Neutrophil (primary cell): ENCODE measurements at regions not wholly inside any gene's neighbourhood (a gene's known extent, or its start where the extent isn't known, plus 50 kb on each side); places are given as distances from the start of the nearest gene placed in this dataset.

Experiments used
- H3K27ac ChIP-seq: fragments of 200-600 bp; sonication (generic); 2 replicates; pipeline ENCODE4 v1.5.1; 2016; ENCODE audit warnings: mild to moderate bottlenecking, moderate library complexity
- H3K27me3 ChIP-seq: fragments of 200-600 bp; sonication (generic); 2 replicates; pipeline ENCODE4 v1.6.0; 2016; ENCODE audit warnings: mild to moderate bottlenecking
- H3K36me3 ChIP-seq: fragments of 200-600 bp; sonication (generic); 2 replicates; pipeline ENCODE4 v1.5.1; 2017
- H3K4me1 ChIP-seq, 2 experiments: fragments of 200-600 bp in 1 of 2; sonication (generic) in 1 of 2; 1 replicate in 1 of 2; 2 replicates in 1 of 2; pipeline versions ENCODE4 v1.5.1 to v1.6.1; 2013 to 2016; ENCODE audit warnings: low read depth in 1 of 2, low read length in 1 of 2, mild to moderate bottlenecking in 1 of 2, moderate library complexity in 1 of 2; ENCODE audit not compliant: control insufficient read depth in 1 of 2, insufficient read depth in 1 of 2
- H3K4me3 ChIP-seq, 2 experiments: fragments of 200-600 bp in 1 of 2; sonication (generic) in 1 of 2; 1 replicate in 1 of 2; 2 replicates in 1 of 2; pipeline ENCODE4 v1.5.1; 2013 to 2016; ENCODE audit warnings: low read depth in 1 of 2, low read length in 1 of 2, mild to moderate bottlenecking in 1 of 2, moderate library complexity in 1 of 2
- H3K9me3 ChIP-seq: fragments of 200-600 bp; sonication (generic); 2 replicates; pipeline ENCODE4 v1.5.1; 2016
- CTCF ChIP-seq: fragments of 200-600 bp; sonication (generic); IDR thresholded peaks from 2 replicates; pipeline ENCODE4 v1.5.1; 2016; ENCODE audit warnings: antibody characterized with exemption

- Histone ChIP-seq H3K36me3 (no peaks in the 10 kb centered on the region), H3K4me1 (no peaks in the 10 kb centered on the region), H3K27me3 (peaks cover 51% of the 10 kb centered on the region), H3K4me3 (no peak overlapping the region), H3K27ac (no peak overlapping the region), H3K9me3 (no peaks in the 10 kb centered on the region)
- no peak for TF ChIP-seq CTCF
These were observed 56.1 kb upstream of the MED13 start for GRCh38 chr17:62121025-62121730.

DNA sequence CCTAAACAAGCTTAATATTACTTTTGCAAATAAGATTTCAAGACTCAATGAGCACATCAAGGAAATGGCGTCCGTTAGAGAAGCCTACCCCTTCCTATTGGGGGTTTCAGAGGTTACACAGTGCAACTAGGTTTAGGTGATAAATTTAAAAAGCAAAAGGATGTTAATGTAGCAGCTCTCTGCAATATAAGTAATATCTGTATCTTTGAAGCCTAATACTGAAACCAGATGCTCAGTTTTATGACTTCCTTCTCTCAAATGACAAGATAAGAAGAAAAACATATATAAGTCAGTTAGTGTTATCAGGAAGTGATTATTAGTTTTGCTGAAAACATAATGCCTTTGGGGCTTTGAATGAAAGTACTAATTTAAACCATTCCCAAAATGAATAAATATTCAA, 54.3 kb upstream of the MED13 start:
- no peak for TF ChIP-seq CTCF
- Histone ChIP-seq H3K4me1 (no peaks in the 10 kb centered on the region), H3K27ac (no peak overlapping the region), H3K4me3 (no peak overlapping the region), H3K9me3 (no peaks in the 10 kb centered on the region), H3K36me3 (no peaks in the 10 kb centered on the region), H3K27me3 (peaks cover 36% of the 10 kb centered on the region)
